ENCODE measurements at regions not wholly inside any gene's neighbourhood (a gene's known extent, or its start where the extent isn't known, plus 50 kb on each side); places are given as distances from the start of the nearest gene placed in this dataset.

GRCh38 chr21:25094695-25095094 is 512.6 kb downstream of the MRPL39 start (continued):
- TF ChIP-seq, protein P1, sequence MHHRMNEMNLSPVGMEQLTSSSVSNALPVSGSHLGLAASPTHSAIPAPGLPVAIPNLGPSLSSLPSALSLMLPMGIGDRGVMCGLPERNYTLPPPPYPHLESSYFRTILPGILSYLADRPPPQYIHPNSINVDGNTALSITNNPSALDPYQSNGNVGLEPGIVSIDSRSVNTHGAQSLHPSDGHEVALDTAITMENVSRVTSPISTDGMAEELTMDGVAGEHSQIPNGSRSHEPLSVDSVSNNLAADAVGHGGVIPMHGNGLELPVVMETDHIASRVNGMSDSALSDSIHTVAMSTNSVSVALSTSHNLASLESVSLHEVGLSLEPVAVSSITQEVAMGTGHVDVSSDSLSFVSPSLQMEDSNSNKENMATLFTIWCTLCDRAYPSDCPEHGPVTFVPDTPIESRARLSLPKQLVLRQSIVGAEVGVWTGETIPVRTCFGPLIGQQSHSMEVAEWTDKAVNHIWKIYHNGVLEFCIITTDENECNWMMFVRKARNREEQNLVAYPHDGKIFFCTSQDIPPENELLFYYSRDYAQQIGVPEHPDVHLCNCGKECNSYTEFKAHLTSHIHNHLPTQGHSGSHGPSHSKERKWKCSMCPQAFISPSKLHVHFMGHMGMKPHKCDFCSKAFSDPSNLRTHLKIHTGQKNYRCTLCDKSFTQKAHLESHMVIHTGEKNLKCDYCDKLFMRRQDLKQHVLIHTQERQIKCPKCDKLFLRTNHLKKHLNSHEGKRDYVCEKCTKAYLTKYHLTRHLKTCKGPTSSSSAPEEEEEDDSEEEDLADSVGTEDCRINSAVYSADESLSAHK (tag by site-specific recombination; IDR thresholded peaks at IDR 0.05), result no peak

DNA sequence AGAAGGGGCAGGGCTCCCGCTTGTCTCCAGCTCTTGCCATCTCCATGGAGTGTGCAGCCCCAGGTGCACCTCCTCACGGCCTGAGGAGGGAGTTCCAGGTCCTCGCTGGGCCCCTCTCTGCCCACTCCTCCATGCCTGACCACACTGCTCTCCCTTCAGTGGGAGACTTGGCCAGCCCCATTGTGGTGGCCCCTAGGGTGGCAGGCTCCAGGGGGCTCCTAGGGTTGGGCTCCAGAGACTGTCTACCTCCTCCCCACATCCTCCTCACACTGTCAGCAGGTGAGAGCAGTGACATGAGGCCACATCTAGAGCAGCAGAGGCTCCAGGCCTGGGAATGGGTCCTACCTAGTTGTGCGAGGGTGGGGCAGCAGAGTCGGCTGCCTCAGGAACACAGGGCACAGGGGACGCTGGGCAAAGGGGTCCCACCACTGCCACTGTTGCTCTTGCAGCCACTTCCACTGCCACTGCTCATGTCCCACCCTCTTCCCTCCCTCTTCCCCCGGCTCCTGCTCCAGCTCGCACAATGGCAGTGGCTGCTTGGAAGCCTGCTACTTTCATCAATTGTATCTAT is 514.8 kb downstream of the MRPL39 start:
- POLR2A ChIA-PET, result no interaction called here
- TF ChIP-seq ZNF248 (tag by site-specific recombination; IDR thresholded peaks at IDR 0.05), result no peak
- no peak for TF ChIP-seq ZNF785 (tag by site-specific recombination; IDR thresholded peaks at IDR 0.05)
- TF ChIP-seq, protein P2, sequence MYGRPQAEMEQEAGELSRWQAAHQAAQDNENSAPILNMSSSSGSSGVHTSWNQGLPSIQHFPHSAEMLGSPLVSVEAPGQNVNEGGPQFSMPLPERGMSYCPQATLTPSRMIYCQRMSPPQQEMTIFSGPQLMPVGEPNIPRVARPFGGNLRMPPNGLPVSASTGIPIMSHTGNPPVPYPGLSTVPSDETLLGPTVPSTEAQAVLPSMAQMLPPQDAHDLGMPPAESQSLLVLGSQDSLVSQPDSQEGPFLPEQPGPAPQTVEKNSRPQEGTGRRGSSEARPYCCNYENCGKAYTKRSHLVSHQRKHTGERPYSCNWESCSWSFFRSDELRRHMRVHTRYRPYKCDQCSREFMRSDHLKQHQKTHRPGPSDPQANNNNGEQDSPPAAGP (tag by site-specific recombination; IDR thresholded peaks at IDR 0.05), result no peak
- TF ChIP-seq WT1 (tag by site-specific recombination; IDR thresholded peaks at IDR 0.05), result no peak
- TF ChIP-seq ZBTB1 (tag by site-specific recombination; IDR thresholded peaks at IDR 0.05), result no peak
- no peaks in the 10 kb centered on the region for H3K9me3 ChIP-seq (ENCODE audit: control insufficient read depth, insufficient read depth, low read depth, low read length)
- H3K4me1 ChIP-seq (ENCODE audit: control insufficient read depth, insufficient read depth, low read length), result no peaks in the 10 kb centered on the region
- H3K4me3 ChIP-seq (ENCODE audit: low read depth, low read length), result no peak overlapping the region
- no peak overlapping the region for H3K27ac ChIP-seq (ENCODE audit: extremely low read depth, low read depth, low read length)
- CTCF ChIA-PET, result no interaction called here
- no peaks in the 10 kb centered on the region for H3K36me3 ChIP-seq (ENCODE audit: control insufficient read depth in 2 of 2, insufficient read depth in 1 of 2, low read length in 2 of 2)

- H3K36me3 ChIP-seq (ENCODE audit: control insufficient read depth in 2 of 2, insufficient read depth in 1 of 2, low read length in 2 of 2), result no peaks in the 10 kb centered on the region
- ChIA-PET POLR2A (no interaction called here), CTCF (no interaction called here)
- no peak overlapping the region for H3K27ac ChIP-seq (ENCODE audit: extremely low read depth, low read depth, low read length)
- H3K4me3 ChIP-seq (ENCODE audit: low read depth, low read length), result no peak overlapping the region
- no peaks in the 10 kb centered on the region for H3K4me1 ChIP-seq (ENCODE audit: control insufficient read depth, insufficient read depth, low read length)
- no peaks in the 10 kb centered on the region for H3K9me3 ChIP-seq (ENCODE audit: control insufficient read depth, insufficient read depth, low read depth, low read length)
- TF ChIP-seq ZNF280D (tag by site-specific recombination; IDR thresholded peaks at IDR 0.05) (no peak), PATZ1 (tag by site-specific recombination; IDR thresholded peaks at IDR 0.05) (no peak), ZNF184 (tag by site-specific recombination; IDR thresholded peaks at IDR 0.05) (no peak), ZBTB21 (tag by site-specific recombination; IDR thresholded peaks at IDR 0.05) (no peak), GLI4 (tag by site-specific recombination; IDR thresholded peaks at IDR 0.05) (no peak), ZSCAN16 (tag by site-specific recombination; IDR thresholded peaks at IDR 0.05) (no peak), KLF7 (tag by site-specific recombination; IDR thresholded peaks at IDR 0.05; ENCODE audit: borderline replicate concordance) (no peak), ZNF146 (tag by site-specific recombination; IDR thresholded peaks at IDR 0.05) (no peak), ZNF350 (tag by site-specific recombination; IDR thresholded peaks at IDR 0.05) (no peak), ZNF843 (tag by site-specific recombination; IDR thresholded peaks at IDR 0.05) (no peak), ZXDB (tag by site-specific recombination; IDR thresholded peaks at IDR 0.05) (no peak)
These were observed 526.2 kb downstream of the MRPL39 start for GRCh38 chr21:25081096-25081495.

Data from HEK293 (cell line).